GM23338 (cell line): ENCODE measurements at regions not wholly inside any gene's neighbourhood (a gene's known extent, or its start where the extent isn't known, plus 50 kb on each side); places are given as distances from the start of the nearest gene placed in this dataset.

Source experiments
- ATAC-seq: fragments of 200-7000 bp; cut with Tn5 transposase; 3 replicates; pipeline ENCODE4 v1.9.1; 2020
- DNase-seq: peaks from one replicate; pipeline ENCODE4 v3.0.0-alpha.2; 2015; ENCODE audit warnings: low spot score
- H2AFZ ChIP-seq: fragments of 200-600 bp; sonication (generic); 2 replicates; pipeline ENCODE4 v1.8.0; 2016; ENCODE audit warnings: antibody characterized with exemption, mild to moderate bottlenecking, moderate library complexity
- H3F3A ChIP-seq: fragments of 200-600 bp; sonication (generic); replicated peaks from 2 replicates; pipeline ENCODE4 v1.8.0; 2017; ENCODE audit warnings: antibody characterized with exemption, mixed run types, low read depth
- H3K27ac ChIP-seq: fragments of 200-600 bp; sonication (generic); 2 replicates; pipeline ENCODE4 v1.6.1; 2016; ENCODE audit warnings: low read depth
- H3K27me3 ChIP-seq: fragments of 200-600 bp; sonication (generic); 2 replicates; pipeline ENCODE4 v1.8.0; 2016; ENCODE audit warnings: mild to moderate bottlenecking, mixed run types, moderate library complexity; ENCODE audit not compliant: insufficient read depth
- H3K36me3 ChIP-seq: fragments of 200-600 bp; sonication (generic); 2 replicates; pipeline ENCODE4 v1.8.0; 2016; ENCODE audit warnings: mild to moderate bottlenecking; ENCODE audit not compliant: insufficient read depth
- H3K4me1 ChIP-seq: fragments of 200-600 bp; sonication (generic); 2 replicates; pipeline ENCODE4 v1.8.0; 2016; ENCODE audit warnings: mild to moderate bottlenecking, moderate library complexity; ENCODE audit not compliant: insufficient read depth
- H3K4me2 ChIP-seq: fragments of 200-600 bp; sonication (generic); 2 replicates; pipeline ENCODE4 v1.7.1; 2017; ENCODE audit warnings: mixed run types
- H3K4me3 ChIP-seq: fragments of 200-600 bp; sonication (generic); 2 replicates; pipeline ENCODE4 v1.6.1; 2016; ENCODE audit warnings: mixed run types
- H3K79me2 ChIP-seq: fragments of 200-600 bp; sonication (generic); replicated peaks from 2 replicates; pipeline ENCODE4 v1.8.0; 2017; ENCODE audit warnings: mild to moderate bottlenecking; ENCODE audit not compliant: insufficient read depth
- H3K9me2 ChIP-seq: fragments of 200-600 bp; sonication (generic); 2 replicates; pipeline ENCODE4 v1.8.0; 2017; ENCODE audit not compliant: insufficient read depth
- H4K20me1 ChIP-seq: fragments of 200-600 bp; sonication (generic); replicated peaks from 2 replicates; pipeline ENCODE4 v1.8.0; 2017; ENCODE audit warnings: mild to moderate bottlenecking; ENCODE audit not compliant: insufficient read depth
- H3K27ac Mint-ChIP-seq: 2 replicates; pipeline ENCODE4 v1.8.0; 2020; ENCODE audit warnings: inconsistent platforms, mild to moderate bottlenecking, moderate library complexity, mixed read lengths
- H3K27me3 Mint-ChIP-seq: 3 replicates; pipeline ENCODE4 v1.8.0; 2022; ENCODE audit warnings: low read depth, mild to moderate bottlenecking, moderate library complexity, mixed read lengths, inconsistent platforms; ENCODE audit not compliant: insufficient read depth, poor library complexity
- H3K36me3 Mint-ChIP-seq: 3 replicates; pipeline ENCODE4 v1.8.0; 2021; ENCODE audit warnings: low read depth, mild to moderate bottlenecking, inconsistent platforms, moderate library complexity, mixed read lengths
- H3K4me1 Mint-ChIP-seq: 3 replicates; pipeline ENCODE4 v1.8.0; 2020; ENCODE audit warnings: mild to moderate bottlenecking, inconsistent platforms, mixed read lengths
- H3K4me3 Mint-ChIP-seq: 3 replicates; pipeline ENCODE4 v1.8.0; 2021; ENCODE audit warnings: moderate library complexity, mild to moderate bottlenecking, inconsistent platforms, mixed read lengths
- H3K9me3 Mint-ChIP-seq: 3 replicates; pipeline ENCODE4 v1.8.0; 2020; ENCODE audit warnings: moderate library complexity, mild to moderate bottlenecking, inconsistent platforms, mixed read lengths
- CREB1 ChIP-seq: fragments of 250-450 bp; sonication (Bioruptor Pico); IDR thresholded peaks from 2 replicates; pipeline ENCODE4 v1.5.0; 2020; ENCODE audit warnings: low read depth, mild to moderate bottlenecking, moderate library complexity
- CTCF ChIP-seq, 2 experiments: fragments of 200-600 bp in 1 of 2; sonication (generic) in 1 of 2; conservative IDR thresholded peaks; 2 replicates each; pipeline versions ENCODE4 v1.5.1 to v1.6.1; 2016 to 2017; ENCODE audit warnings: antibody characterized with exemption in 2 of 2, low read depth in 2 of 2, mild to moderate bottlenecking in 2 of 2, moderate library complexity in 1 of 2
- EZH2 ChIP-seq: fragments of 200-600 bp; sonication (generic); IDR thresholded peaks from one replicate; pipeline ENCODE4 v1.8.0; 2017; ENCODE audit warnings: antibody characterized with exemption, mild to moderate bottlenecking, low read depth; ENCODE audit not compliant: unreplicated experiment
- EZH2phosphoT487 ChIP-seq: fragments of 200-600 bp; sonication (generic); IDR thresholded peaks from one replicate; pipeline ENCODE4 v1.8.1; 2018; ENCODE audit warnings: antibody characterized with exemption; ENCODE audit not compliant: unreplicated experiment
- JUNB ChIP-seq: IDR thresholded peaks from one replicate; pipeline ENCODE4 v1.6.1; 2016; ENCODE audit warnings: antibody characterized with exemption; ENCODE audit not compliant: unreplicated experiment
- NANOG ChIP-seq: IDR thresholded peaks from 2 replicates; pipeline ENCODE4 v1.6.1; 2016; ENCODE audit warnings: antibody characterized with exemption, borderline replicate concordance
- POLR2AphosphoS5 ChIP-seq: IDR thresholded peaks from 2 replicates; pipeline ENCODE4 v1.6.1; 2016; ENCODE audit warnings: antibody characterized with exemption, low read depth
- REST ChIP-seq: IDR thresholded peaks from one replicate; pipeline ENCODE4 v1.6.1; 2018; ENCODE audit warnings: antibody characterized with exemption; ENCODE audit not compliant: unreplicated experiment
- STAT1 ChIP-seq: IDR thresholded peaks from one replicate; pipeline ENCODE4 v1.6.1; 2016; ENCODE audit warnings: antibody characterized with exemption; ENCODE audit not compliant: unreplicated experiment
- ZNF114 ChIP-seq: fragments of 250-450 bp; sonication (Bioruptor Pico); IDR thresholded peaks from 2 replicates; pipeline ENCODE4 v1.5.0; 2020; ENCODE audit warnings: mild to moderate bottlenecking, moderate library complexity
- ZNF331 ChIP-seq: fragments of 250-450 bp; sonication (Bioruptor Pico); IDR thresholded peaks from 2 replicates; pipeline ENCODE4 v1.5.0; 2020; ENCODE audit warnings: low read depth, mild to moderate bottlenecking, moderate library complexity
- TF ChIP-seq, protein P1 (sequence below): IDR thresholded peaks from 2 replicates; pipeline ENCODE4 v1.6.1; 2016; ENCODE audit warnings: antibody characterized with exemption
- TF ChIP-seq, protein P2 (sequence below): fragments of 250-450 bp; sonication (Bioruptor Pico); IDR thresholded peaks from 2 replicates; pipeline ENCODE4 v1.5.0; 2020; ENCODE audit warnings: mild to moderate bottlenecking, moderate library complexity

- H3K9me3 Mint-ChIP-seq = peaks cover 5% of the 10 kb centered on the region; the same call in 2 of the 3 replicates
- Histone ChIP-seq H3K4me2 (no peak overlapping the region), H3K79me2 (no peaks in the 10 kb centered on the region), H3K27ac (no peak overlapping the region), H3K9me2 (no peaks in the 10 kb centered on the region), H4K20me1 (no peaks in the 10 kb centered on the region), H3K4me1 (no peaks in the 10 kb centered on the region), H3K4me3 (no peak overlapping the region), H3K27me3 (no peaks in the 10 kb centered on the region), H2AFZ (peak overlapping the region; percentile 28; the same call in 1 of the 2 replicates), H3K36me3 (no peaks in the 10 kb centered on the region), H3F3A (no peaks in the 10 kb centered on the region)
- no peak for DNase-seq
- no peak overlapping the region for H3K4me3 Mint-ChIP-seq
- no peak for ATAC-seq
- TF ChIP-seq CREB1 (CRISPR knock-in tag) = no peak
- no peak for TF ChIP-seq NANOG
- TF ChIP-seq CTCF (conservative IDR thresholded peaks at IDR 0.05; ENCODE audit: low read depth in 2 of 2) = no peak
- no peak for TF ChIP-seq ZNF114 (CRISPR knock-in tag)
- no peak for TF ChIP-seq EZH2
- TF ChIP-seq ZNF331 (CRISPR knock-in tag) = no peak
- TF ChIP-seq JUNB = no peak
- no peak for TF ChIP-seq REST
- TF ChIP-seq, protein P1, sequence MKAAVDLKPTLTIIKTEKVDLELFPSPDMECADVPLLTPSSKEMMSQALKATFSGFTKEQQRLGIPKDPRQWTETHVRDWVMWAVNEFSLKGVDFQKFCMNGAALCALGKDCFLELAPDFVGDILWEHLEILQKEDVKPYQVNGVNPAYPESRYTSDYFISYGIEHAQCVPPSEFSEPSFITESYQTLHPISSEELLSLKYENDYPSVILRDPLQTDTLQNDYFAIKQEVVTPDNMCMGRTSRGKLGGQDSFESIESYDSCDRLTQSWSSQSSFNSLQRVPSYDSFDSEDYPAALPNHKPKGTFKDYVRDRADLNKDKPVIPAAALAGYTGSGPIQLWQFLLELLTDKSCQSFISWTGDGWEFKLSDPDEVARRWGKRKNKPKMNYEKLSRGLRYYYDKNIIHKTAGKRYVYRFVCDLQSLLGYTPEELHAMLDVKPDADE = no peak
- no peak for TF ChIP-seq EZH2phosphoT487
- TF ChIP-seq, protein P2, sequence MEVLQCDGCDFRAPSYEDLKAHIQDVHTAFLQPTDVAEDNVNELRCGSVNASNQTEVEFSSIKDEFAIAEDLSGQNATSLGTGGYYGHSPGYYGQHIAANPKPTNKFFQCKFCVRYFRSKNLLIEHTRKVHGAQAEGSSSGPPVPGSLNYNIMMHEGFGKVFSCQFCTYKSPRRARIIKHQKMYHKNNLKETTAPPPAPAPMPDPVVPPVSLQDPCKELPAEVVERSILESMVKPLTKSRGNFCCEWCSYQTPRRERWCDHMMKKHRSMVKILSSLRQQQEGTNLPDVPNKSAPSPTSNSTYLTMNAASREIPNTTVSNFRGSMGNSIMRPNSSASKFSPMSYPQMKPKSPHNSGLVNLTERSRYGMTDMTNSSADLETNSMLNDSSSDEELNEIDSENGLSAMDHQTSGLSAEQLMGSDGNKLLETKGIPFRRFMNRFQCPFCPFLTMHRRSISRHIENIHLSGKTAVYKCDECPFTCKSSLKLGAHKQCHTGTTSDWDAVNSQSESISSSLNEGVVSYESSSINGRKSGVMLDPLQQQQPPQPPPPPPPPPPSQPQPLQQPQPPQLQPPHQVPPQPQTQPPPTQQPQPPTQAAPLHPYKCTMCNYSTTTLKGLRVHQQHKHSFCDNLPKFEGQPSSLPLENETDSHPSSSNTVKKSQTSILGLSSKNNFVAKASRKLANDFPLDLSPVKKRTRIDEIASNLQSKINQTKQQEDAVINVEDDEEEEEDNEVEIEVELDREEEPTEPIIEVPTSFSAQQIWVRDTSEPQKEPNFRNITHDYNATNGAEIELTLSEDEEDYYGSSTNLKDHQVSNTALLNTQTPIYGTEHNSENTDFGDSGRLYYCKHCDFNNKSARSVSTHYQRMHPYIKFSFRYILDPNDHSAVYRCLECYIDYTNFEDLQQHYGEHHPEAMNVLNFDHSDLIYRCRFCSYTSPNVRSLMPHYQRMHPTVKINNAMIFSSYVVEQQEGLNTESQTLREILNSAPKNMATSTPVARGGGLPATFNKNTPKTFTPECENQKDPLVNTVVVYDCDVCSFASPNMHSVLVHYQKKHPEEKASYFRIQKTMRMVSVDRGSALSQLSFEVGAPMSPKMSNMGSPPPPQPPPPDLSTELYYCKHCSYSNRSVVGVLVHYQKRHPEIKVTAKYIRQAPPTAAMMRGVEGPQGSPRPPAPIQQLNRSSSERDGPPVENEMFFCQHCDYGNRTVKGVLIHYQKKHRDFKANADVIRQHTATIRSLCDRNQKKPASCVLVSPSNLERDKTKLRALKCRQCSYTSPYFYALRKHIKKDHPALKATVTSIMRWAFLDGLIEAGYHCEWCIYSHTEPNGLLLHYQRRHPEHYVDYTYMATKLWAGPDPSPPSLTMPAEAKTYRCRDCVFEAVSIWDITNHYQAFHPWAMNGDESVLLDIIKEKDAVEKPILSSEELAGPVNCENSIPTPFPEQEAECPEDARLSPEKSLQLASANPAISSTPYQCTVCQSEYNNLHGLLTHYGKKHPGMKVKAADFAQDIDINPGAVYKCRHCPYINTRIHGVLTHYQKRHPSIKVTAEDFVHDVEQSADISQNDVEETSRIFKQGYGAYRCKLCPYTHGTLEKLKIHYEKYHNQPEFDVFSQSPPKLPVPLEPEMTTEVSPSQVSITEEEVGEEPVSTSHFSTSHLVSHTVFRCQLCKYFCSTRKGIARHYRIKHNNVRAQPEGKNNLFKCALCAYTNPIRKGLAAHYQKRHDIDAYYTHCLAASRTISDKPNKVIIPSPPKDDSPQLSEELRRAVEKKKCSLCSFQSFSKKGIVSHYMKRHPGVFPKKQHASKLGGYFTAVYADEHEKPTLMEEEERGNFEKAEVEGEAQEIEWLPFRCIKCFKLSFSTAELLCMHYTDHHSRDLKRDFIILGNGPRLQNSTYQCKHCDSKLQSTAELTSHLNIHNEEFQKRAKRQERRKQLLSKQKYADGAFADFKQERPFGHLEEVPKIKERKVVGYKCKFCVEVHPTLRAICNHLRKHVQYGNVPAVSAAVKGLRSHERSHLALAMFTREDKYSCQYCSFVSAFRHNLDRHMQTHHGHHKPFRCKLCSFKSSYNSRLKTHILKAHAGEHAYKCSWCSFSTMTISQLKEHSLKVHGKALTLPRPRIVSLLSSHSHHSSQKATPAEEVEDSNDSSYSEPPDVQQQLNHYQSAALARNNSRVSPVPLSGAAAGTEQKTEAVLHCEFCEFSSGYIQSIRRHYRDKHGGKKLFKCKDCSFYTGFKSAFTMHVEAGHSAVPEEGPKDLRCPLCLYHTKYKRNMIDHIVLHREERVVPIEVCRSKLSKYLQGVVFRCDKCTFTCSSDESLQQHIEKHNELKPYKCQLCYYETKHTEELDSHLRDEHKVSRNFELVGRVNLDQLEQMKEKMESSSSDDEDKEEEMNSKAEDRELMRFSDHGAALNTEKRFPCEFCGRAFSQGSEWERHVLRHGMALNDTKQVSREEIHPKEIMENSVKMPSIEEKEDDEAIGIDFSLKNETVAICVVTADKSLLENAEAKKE = no peak
- no peak for TF ChIP-seq STAT1
- TF ChIP-seq POLR2AphosphoS5 = no peak
- no peak overlapping the region for H3K27ac Mint-ChIP-seq
- no peaks in the 10 kb centered on the region for H3K4me1 Mint-ChIP-seq
- H3K36me3 Mint-ChIP-seq = no peaks in the 10 kb centered on the region
- H3K27me3 Mint-ChIP-seq = no peaks in the 10 kb centered on the region
These were observed 426.0 kb downstream of the MBD2 start for GRCh38 chr18:53798516-53798915.
